ENCODE measurements at regions not wholly inside any gene's neighbourhood (a gene's known extent, or its start where the extent isn't known, plus 50 kb on each side); places are given as distances from the start of the nearest gene placed in this dataset.

DNA sequence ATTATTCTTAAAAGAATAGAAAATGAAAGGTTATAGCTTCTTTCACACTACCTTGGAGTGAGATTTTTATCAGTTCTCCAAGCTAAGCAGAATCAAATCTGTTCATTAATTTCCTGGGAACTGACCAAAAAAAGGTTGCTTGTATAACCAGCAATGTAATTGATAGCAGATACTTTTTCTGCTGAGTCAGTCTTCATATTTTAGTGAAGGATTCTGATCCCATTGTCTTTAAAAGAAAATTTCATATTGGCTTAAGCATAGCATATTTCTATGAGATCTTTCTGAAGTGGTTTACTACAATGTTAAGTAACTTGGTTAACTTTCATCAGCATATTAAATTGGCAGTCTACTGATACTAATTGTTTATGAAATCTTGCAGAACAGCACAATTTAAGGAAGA is 338.0 kb downstream of the TMX3 start:
- no peak for DNase-seq

DNA sequence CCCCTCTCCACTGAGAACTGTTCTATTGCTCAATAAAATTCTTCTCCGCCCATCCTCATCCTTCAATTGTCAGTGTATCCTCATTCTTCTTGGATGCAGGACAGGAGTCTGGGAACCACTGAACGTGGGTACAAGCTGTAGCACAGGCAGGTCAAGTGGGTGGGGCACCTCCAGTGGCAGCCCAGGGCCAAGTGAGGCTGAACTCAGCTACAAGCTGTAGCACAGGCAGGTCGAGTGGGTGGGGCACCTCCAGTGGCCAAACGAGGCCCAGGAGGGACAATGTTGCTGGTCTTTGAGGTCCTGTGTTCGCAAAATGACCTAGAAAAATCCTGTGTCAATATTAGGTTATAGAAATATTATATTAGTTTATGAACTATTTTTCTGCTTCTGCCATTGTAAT is 352.0 kb downstream of the TMX3 start:
- no peak for DNase-seq

DNA sequence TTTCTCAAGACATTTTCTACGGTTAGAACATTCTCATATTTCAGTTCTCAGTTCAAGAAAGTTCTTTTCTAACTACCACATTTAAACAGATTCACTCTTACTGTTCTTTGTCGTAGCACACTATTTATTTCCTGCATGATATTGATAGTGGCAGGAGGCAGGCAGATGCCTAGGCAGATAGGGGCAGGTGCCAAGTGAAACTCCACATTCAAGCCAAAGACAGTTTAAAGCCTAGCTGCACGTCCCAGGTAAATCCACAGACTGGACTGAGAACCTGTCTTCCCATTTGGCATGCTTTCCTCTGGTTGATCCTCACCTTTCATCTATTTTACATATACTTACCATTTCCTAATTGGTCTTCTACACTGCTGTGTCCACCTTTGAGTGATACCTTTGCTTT is 359.3 kb downstream of the TMX3 start:
- no peak for DNase-seq

DNA sequence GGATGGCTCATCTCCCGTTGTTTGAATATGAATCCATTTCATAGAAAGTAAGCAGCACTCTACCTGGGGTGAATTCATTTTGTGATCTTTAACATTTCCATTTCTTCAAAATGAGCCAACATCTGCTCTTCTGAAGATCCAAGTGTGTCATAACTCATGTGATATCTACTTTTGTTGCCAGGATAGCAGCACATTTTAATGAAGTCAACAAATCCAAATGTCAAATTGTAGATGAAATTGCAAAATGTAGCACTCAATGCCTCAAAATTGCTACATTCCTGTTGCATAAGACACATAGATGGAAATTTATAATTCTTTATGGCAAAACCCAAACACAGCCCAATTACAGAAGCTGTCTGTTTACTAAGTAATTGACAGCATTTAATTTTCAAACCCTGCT is 360.7 kb downstream of the TMX3 start:
- DNase-seq = no peak

DNA sequence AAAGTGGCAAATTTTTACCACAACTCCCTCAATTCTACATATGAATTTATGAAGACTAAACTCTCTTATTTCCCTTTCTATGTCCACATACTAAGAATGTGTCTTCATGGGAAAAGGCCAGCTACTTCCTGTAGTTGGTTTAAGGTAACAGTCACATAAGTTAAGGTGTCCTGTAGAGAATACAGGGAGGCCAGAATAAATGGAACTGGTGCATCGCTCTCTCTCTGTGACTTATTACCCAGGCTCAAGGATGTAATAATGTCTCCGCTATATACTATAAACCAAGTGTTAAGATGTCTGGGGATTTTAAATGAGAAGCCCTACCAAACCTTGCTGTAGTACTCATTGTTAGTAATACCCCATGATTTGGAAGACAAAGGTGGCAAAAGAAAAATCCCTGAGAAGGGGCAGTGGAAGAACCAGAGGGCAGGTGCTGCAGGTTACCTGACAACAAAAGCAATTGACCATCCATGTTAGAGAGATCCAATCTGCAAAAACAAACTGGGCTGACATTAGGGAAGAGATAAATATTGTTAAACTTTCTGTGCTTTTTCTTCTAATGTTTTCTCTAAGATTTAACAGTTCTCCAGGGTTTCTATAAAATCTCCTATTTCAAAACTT is 372.8 kb downstream of the TMX3 start:
- DNase-seq = no peak

DNA sequence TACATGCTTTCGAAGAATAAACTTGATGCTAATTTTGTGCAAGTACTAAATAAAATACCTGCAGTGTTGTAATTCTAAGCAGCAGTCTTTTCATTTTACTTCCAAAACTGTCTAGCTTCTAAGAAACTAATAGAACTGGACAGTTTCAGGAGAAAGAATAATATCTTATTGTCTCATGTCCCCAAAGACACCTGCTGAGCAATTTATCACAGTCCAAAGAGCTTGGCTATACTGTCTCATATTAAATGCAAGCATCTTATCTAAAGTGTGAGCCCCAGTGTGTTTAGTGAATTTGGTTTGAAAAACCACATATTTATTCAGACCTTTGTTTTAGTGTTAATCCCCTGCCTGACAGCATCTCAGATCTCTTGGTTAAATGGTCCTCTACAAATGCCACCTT is 374.3 kb downstream of the TMX3 start:
- no peak for DNase-seq

DNA sequence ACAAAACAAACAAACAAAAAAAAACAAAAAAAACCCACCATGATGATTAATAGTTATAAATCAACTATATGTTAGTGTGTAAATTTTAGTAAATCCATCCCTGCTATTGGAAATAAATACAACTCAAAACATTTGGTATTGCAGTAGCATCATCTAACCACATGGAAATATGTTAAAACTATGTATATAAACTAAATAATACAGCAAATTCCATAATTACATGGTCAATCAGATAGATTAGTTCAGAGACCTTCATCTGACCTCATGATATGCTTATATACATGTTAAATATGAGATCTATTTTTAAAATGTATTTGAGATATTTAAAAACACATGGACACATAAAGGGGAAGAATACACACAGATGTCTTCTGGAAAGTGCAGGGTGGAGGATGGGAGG is 384.2 kb downstream of the TMX3 start:
- no peak for DNase-seq

DNA sequence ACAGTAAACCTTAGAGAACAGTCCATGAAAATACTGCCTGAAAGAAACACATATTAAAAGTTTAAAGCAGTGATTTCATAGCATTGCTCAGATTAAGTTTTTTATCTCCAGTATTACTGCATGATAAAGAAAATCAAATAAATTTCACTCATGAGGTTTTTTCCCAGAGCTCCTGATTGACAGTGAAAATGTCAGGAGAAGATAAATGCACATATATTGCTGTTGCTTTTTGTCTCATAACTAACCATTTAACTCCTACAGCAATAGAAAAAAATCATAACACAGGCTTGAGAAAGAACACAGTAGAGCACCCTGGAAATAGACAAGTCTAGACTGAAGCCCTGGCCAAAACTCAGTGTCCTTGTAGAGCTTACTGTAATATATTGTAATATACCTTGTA is 391.0 kb downstream of the TMX3 start:
- DNase-seq = no peak

DNA sequence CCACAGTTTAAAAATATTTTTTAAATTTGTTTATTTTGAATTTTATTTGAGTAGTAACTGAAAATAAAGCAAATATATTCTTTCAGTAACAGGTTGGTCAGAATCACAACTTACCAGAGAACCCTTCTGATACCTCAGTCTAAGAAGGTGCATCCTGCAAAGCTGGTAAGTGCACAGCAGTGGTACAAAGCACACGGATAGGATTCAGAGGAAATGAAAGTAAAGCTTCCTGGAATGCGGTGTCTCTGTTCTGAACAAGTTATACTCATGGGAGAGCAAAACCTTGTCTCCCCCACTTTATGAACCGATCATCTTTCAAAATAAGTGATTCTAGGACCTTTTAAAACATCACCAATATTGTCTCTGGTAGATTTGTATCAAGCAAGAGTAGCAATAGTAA is 398.3 kb downstream of the TMX3 start:
- no peak for DNase-seq

DNA sequence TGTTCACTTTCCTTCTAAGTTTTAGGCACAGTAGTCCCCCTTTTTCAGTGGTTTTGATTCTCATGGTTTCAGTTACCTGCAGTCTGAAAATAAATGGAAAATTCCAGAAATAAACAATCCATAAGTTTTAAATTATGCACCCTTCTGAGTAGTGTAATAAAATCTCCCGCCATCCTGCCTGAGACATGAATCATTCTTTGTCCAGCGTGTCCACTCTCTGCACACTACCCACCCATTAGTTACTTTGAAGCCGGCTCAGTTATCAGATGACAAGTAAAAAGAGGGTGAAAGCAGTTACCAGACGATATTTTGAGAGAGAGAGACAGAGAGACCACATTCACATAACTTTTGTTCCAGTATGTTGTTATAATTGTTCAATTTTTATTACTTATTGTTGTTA is 400.5 kb downstream of the TMX3 start:
- DNase-seq = no peak

DNA sequence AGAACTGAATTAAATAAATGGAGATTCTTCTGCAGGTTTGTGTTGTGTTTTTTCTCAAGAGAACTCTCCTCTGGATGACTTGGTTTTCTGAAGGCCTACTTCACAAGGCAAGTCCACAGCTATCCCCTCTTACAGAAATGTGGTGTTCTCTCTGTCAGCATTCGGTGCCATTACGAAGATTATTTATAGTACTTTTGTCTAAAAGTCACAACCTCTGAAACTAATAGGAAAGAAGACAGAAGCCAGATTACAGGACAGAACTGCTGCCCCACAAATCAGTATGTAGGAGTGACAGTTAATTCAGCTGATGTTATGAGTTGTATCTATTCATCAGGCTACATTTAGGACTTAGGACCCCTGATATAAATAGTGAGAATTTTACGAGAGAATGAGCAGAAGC is 413.5 kb downstream of the TMX3 start:
- no peak for DNase-seq

DNA sequence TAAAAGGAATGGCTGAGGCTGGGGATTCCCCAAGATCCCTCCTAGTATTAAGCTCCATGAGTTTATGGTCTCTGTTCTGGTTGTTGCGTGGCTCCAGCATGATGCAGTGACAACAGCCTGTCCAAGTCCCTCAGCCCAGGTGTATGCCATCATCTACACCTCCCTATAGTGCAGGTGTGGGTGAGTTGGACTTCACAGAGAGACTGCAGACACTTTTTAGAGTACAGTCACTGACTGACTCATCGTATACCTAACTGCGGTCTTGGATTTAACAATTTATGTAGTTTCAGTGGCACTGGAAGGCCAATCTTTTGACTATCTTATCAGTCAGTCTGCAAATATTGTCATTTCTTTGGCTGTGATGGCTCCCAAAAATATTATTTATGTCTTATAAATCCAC is 415.0 kb downstream of the TMX3 start:
- DNase-seq = no peak

DNA sequence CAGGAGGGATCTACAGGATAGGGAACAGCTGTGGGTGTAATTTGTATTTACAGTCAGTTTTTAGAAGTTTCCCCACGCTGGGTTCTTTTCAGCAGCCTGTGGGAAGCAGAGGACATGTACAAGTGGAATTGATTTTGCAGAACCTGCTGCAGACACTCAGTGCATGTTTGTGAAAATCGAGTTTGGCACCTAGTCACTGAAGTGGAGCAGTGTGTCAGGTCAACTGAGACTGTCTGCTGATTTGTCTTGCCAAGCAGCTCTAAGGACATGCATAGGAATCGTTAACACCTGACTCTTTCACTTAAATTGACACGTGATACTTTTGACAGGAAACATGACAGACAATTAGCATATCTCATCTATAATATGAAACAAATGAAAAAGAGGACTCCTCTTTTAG is 416.6 kb downstream of the TMX3 start:
- no peak for DNase-seq

DNA sequence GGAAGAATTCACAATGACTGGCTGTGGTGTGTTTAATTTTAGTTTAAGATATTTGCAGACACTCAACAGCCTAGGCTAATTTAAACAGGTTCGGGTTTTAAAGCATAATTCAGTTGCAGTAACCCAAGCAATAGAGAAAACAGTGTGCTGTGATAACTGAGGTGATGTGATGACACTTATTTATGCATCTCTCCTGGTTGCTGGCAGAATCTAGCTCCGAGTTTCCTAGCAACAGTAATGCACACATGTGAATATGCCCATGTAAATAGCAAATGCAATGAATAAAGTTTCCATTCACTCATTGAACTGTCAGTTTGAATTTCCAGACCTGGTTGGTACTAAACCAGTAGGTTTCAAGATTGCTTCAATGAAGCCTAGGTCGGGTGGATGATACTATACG is 426.5 kb downstream of the TMX3 start:
- DNase-seq = no peak

DNA sequence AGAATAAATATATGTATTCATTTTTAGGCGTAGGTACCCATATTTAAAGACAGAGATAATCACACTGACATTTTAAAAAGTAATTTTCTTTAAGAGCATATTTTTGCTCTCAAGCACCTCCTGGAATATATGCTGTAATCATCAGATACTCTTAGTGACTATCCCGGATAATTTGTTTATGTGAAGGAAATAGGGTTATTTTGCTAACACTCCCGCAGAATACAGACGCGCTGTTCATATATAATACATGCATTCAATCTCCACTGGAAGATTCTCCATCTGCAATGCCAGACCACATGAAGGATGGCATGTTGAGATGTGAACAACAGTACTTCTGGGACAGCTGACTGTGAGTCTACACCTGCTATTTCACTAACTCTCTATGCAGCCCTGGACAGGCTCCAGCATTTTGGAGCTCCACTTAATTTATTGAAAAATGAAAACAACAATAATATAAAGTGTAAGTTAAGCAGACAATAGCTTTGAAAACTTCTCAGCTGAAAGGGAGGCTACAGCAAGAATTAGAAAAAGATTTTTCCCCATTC is 430.6 kb downstream of the TMX3 start:
- no peak for DNase-seq

DNA sequence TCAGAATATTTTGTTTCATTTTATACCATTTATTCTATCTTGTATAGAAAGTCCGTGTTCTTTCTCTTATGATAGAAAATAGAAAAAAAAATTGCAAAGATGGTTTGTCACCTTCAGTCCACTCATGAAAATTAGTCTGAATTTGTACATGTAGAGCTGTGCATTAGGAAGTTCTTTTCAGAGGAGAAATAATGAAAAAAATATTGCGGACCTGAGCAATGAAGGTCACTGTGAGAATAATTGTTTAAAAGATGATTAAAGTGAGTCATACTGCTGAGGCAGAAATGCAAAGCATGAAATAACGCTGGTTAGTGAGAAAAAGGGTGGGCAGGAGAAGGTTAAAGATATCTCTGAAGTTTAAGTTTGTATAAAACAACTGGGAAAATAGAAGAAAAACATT is 431.1 kb downstream of the TMX3 start:
- DNase-seq = no peak

DNA sequence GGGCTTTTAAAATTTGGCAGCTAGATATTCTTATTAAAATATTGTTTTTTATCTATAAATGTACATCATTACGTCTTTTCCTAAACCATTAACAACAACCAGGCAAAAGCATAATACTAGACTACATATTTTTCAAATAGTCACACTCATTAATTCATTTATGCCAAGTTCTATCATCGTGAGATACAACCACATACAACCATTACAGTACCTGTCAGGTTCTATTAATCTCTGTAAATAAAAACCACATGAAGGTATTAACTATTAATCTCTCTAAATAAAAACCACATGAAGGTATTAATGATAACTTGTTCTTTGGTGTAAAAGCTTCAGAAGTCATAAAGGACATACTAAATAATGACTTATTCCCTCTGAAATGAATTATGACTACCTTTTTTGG is 432.7 kb downstream of the TMX3 start:
- DNase-seq = no peak

DNA sequence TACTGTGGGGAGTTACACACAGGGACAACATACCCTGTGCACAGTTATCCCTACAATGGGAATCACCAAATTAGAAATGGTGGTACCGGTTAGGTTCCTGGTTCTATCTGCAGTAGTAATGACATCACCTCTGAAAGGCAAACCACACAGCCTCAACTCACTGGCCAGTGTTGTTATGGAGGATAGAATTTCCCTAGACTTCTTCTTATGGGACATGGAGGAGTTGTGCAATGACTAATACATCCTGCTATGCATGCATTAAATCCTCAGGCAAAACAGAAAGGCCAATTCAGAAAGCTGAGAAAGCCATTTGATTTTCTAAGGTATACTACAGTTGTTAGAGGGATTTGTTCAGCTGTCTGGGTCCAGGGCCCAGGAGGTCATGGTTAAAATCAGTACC is 439.3 kb downstream of the TMX3 start:
- no peak for DNase-seq

DNA sequence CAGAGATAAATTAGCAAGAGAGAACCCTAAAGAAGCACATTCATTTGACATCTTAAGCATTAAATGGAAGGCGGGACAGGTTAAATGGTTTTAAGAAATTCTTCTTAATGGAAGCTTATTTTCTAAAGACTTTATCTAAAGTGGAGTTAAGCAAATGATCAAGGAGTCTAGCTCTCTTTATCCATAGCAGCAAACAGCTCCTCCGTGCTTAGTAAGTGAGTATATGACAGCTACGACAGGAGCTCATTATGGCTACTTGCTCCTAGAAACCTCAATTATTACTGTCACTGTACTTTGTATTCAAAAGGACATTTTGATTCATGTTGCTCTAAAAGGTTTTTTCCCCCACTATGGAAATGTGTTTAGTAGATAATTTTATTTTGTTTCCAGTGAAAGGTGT is 444.9 kb downstream of the TMX3 start:
- no peak for DNase-seq

DNA sequence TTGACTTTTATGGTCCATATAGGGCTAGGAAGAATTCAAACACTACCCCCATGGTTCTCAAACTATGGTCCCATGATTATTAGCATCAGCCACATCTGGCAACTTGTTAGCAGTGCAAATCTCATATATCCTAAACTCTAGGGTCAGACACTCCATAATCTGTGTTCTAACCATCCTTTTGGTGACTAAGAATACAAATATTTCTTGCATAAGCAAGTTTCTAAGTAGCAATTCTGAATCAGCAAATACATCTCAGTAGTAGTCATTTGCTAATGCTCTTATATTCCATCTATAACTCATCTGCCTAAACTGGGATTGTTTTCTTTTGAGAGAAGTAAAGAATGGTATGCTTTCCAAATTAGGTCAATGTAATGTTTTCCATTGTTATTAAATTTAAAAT is 447.3 kb downstream of the TMX3 start:
- no peak for DNase-seq

DNA sequence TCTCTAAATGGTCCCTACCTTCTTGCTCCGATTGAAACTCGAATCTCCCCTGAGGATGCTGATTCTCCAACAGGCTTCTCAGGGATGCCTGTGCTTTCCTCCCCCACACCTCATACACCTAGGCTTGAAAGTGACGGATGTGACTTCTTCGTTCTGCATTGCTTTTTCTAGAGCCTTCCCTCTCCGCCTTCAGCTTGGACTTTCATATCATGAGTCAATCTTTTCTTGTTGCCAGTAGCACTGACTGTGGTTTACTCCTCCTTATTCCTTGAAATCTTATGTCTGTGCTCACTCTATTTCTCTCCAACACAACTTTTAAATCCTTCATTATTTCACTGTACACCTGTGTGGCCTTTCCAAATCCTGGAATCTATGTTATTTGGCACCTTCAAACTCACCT is 451.4 kb downstream of the TMX3 start:
- no peak for DNase-seq

DNA sequence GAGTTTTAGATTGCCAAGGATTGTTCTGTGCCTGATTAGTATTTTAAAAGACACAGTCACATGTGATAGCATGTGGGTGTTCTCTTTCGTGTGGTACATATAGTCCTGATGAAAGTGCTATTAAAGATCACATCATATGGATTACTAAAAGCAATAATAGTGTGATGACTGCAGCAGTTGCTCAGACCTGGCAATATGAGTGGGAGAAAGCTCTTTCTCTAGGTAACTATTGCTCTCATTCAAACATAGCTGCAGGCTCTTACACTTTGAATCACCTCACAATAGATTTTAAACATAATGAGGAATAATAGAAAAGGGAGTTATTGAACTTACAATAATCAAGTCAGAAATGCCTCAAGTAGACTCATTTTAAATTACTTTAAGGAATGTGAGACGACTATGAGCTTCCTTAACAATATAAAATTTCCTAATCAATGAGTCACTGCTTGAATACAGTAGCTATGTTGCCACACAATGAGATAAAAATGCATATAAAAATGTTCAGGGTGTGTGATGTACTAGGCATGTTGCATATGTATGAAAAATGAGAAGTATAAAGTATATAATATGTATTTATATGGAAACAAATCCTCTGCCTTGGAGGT is 452.1 kb downstream of the TMX3 start:
- no peak for DNase-seq

DNA sequence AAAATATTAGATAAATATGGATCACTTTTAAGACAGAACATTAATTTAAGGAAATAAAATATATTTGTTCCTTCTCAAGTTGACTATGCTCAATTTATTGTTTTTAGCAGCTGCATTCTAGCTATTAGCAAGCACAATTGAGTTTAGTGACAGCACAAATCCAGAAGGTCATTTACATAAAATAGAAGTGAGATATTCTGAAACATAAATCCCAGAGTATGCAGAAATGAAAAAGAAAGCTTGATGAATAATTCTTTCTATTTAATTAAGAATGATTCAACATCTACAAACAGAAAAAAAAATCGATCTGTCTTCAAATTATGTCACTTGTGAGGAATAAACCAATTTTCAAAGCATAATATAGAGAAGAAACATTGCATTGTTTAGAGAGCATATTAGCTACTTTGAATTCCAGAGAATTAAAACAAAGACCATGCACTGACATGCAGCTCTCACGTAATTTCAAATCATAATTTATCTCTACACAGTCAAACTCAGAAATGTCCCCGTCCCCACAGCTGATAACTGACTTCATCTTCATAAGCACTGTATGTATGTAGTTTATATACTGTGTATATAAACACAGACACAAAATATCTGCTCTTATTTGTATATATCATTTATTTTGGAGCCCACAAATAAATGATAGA is 458.4 kb downstream of the TMX3 start:
- no peak for DNase-seq
